ENCODE measurements at regions not wholly inside any gene's neighbourhood (a gene's known extent, or its start where the extent isn't known, plus 50 kb on each side); places are given as distances from the start of the nearest gene placed in this dataset.

- Histone ChIP-seq H3K4me2 (no peak overlapping the region), H3K9me3 (no peaks in the 10 kb centered on the region), H3K27ac (no peak overlapping the region), H3K4me1 (peaks cover 23% of the 10 kb centered on the region), H3K4me3 (no peak overlapping the region)
- CTCF ChIA-PET, result interaction anchor here (1.1 kb wide), 1 partner anchor 324 kb away, joined by 3 read pairs; no protein-coding TSS in a partner anchor
- POLR2A ChIA-PET, result no interaction called here
- FAIRE-seq, result no peak
- no peak for TF ChIP-seq MYC (IDR thresholded peaks at IDR 0.05; ENCODE audit: borderline replicate concordance, low read length)
- no peak for TF ChIP-seq ZNF302 (CRISPR knock-in tag; IDR thresholded peaks at IDR 0.05)
- no peak for TF ChIP-seq CTCF (IDR thresholded peaks at IDR 0.05)
- no peak for DNase-seq (ENCODE audit: low read depth in 1 of 2, low spot score in 1 of 2)
- WGBS (ENCODE audit: missing lambda C conversion rate), result 78% methylated on average over 5 of the region's 5 CpGs
- ATAC-seq, result no peak
Measured at GRCh38 chr13:44807449-44808034, 181.7 kb downstream of the NUFIP1 start.

GRCh38 chr13:44806826-44807225 is 182.4 kb downstream of the NUFIP1 start:
- no peak for FAIRE-seq

GRCh38 chr13:44805585-44805984 is 183.7 kb downstream of the NUFIP1 start:
- POLR2A ChIA-PET, result no interaction called here
- no peak overlapping the region for H3K27ac ChIP-seq
- no peak overlapping the region for H3K4me3 ChIP-seq
- FAIRE-seq (no peak), ATAC-seq (no peak), DNase-seq (ENCODE audit: low read depth in 1 of 2, low spot score in 1 of 2) (no peak)
- TF ChIP-seq BHLHE40 (IDR thresholded peaks at IDR 0.05; ENCODE audit: low read depth, low read length), result no peak
- no peak for TF ChIP-seq ELK1 (IDR thresholded peaks at IDR 0.05; ENCODE audit: low read depth, low read length)
- no peak for TF ChIP-seq SMC3 (IDR thresholded peaks at IDR 0.05)
- TF ChIP-seq NPAS2 (CRISPR knock-in tag; IDR thresholded peaks at IDR 0.05; ENCODE audit: borderline replicate concordance), result no peak
- no peak for TF ChIP-seq HES2 (IDR thresholded peaks at IDR 0.05)
- TF ChIP-seq EP300 (IDR thresholded peaks at IDR 0.05), result no peak
- no peak for TF ChIP-seq RARB (CRISPR knock-in tag; IDR thresholded peaks at IDR 0.05)
- TF ChIP-seq ZFP36 (IDR thresholded peaks at IDR 0.05; ENCODE audit: borderline replicate concordance, partially characterized antibody), result no peak
- no peak for TF ChIP-seq E2F6 (IDR thresholded peaks at IDR 0.05; ENCODE audit: borderline replicate concordance, low read depth)
- no peak for TF ChIP-seq CHD2 (IDR thresholded peaks at IDR 0.05; ENCODE audit: low read length, partially characterized antibody)
- TF ChIP-seq HOXB5 (CRISPR knock-in tag; IDR thresholded peaks at IDR 0.05), result no peak
- TF ChIP-seq GATA3 (IDR thresholded peaks at IDR 0.05; ENCODE audit: borderline replicate concordance), result no peak
- TF ChIP-seq ZSCAN20 (CRISPR knock-in tag; IDR thresholded peaks at IDR 0.05), result no peak
- TF ChIP-seq CTCF (IDR thresholded peaks at IDR 0.05), result no peak
- no peak for TF ChIP-seq NFE2L2 (conservative IDR thresholded peaks at IDR 0.05; ENCODE audit: low read length)
- WGBS (ENCODE audit: missing lambda C conversion rate), result 67% methylated on average over 5 of the region's 5 CpGs
- CTCF ChIA-PET, result interaction anchor here (1.0 to 1.7 kb wide), 3 partner anchors 9 to 16 kb away, joined by 3 to 4 read pairs (median 3); no protein-coding TSS in a partner anchor
- peaks cover 22% of the 10 kb centered on the region for H3K4me1 ChIP-seq
- H3K4me2 ChIP-seq, result no peak overlapping the region
- no peaks in the 10 kb centered on the region for H3K9me3 ChIP-seq

More at GRCh38 chr13:44806826-44807225, 182.4 kb downstream of the NUFIP1 start:
- POLR2A ChIA-PET, result no interaction called here
- TF ChIP-seq E2F6 (IDR thresholded peaks at IDR 0.05; ENCODE audit: borderline replicate concordance, low read depth), result no peak
- no peak for TF ChIP-seq ESRRA (IDR thresholded peaks at IDR 0.05; ENCODE audit: borderline replicate concordance, low read length)
- TF ChIP-seq EHF (CRISPR knock-in tag; IDR thresholded peaks at IDR 0.05), result no peak
- TF ChIP-seq SMC3 (IDR thresholded peaks at IDR 0.05), result no peak
- no peak for TF ChIP-seq RNF2 (IDR thresholded peaks at IDR 0.05; ENCODE audit: borderline replicate concordance, low read depth)
- TF ChIP-seq RARB (CRISPR knock-in tag; IDR thresholded peaks at IDR 0.05), result no peak
- TF ChIP-seq JUNB (IDR thresholded peaks at IDR 0.05), result no peak
- TF ChIP-seq NPAS2 (CRISPR knock-in tag; IDR thresholded peaks at IDR 0.05; ENCODE audit: borderline replicate concordance), result no peak
- TF ChIP-seq CEBPB (IDR thresholded peaks at IDR 0.05), result no peak
- WGBS (ENCODE audit: missing lambda C conversion rate), result 82% methylated on average over 7 of the region's 10 CpGs
- no peak for ATAC-seq
- Histone ChIP-seq H3K4me3 (no peak overlapping the region), H3K4me1 (peaks cover 29% of the 10 kb centered on the region), H3K4me2 (no peak overlapping the region), H3K9me3 (no peaks in the 10 kb centered on the region), H3K27ac (no peak overlapping the region)
- DNase-seq (ENCODE audit: low read depth in 1 of 2, low spot score in 1 of 2), result no peak
- CTCF ChIA-PET, result no interaction called here
